DMS153 (cell line): ENCODE measurements at regions not wholly inside any gene's neighbourhood (a gene's known extent, or its start where the extent isn't known, plus 50 kb on each side); places are given as distances from the start of the nearest gene placed in this dataset.
"Not testable (repeated sequence)": the region's sequence is repeated elsewhere in the genome, so short reads cannot be mapped to it uniquely, and the experiment has no call there.

Source experiments
- DNase-seq: peaks from one replicate; lab custom pipeline; 2025; lab: John Stamatoyannopoulos, UW

DNA sequence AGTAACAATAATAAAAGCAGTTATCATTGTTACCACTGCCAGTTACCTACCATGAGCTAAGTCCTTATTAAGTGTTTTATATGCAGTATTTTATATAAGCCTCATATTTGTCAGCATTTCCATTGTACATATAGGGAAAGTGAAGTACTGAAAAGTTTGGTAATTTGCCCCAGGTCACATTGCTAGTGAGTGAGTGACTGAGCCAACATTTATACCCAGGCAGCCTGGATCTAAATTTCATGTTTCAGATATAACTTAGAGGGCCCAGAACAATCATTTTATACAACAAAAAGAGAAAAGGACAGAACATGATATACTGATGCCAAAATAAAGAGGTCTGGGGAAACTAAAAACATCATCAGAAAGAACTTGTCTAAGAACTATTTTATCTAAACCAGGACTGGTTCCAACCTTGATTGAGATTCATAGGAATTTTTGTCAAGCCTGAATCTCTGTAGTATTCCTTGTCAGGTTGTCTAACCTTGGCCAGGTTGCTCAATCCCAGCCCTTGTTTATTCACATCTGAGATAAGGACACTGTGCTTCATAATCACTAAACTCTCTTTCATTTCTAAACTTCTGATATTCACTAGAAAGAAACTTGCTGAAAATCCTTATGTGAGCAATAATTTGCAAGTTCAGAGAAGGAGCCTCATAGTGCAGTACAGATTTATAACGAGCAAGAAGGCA lies 308.2 kb downstream of the IPMK start:
- DNase-seq: no peak

DNA sequence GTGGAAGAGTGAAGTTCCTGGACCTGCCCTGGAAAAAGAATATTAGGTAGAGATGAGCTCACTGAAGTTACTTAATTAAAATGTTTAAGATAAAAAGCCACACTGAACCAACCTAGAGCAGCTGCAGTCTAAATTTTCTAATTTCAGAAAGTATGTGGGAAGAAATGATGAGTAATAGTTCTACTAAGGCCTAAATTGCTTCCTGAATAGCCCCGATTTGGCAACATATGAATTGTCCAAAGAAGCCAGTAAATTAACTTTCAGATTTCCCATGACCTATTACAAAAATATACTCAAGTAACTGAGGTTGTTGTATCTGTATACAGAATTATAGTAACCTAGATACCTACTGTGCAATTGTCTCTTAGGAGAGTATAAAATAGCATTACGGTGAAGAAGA lies 312.6 kb downstream of the IPMK start:
- DNase-seq: no peak

DNA sequence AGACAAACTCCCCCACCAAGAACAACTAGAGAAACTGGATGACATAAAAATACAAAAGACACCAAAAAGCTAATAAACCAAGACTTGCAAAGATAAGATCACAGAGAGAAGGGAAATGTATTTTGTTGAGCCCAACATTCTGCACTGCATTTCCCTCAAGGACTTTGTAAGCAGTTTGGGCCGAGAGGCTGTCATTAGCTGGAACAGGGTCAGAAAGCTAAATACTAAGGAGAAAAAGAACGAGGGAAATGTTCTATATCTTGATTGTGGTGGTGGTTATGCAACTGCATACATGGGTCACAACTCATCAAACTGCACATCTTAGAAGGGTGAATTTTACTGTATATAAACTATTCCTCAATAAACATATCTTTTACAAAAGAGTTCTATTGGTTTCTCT lies 315.0 kb downstream of the IPMK start:
- DNase-seq: no peak

- no peak for DNase-seq
Observed at GRCh38 chr10:57950442-57950974, 317.2 kb downstream of the IPMK start.

DNA sequence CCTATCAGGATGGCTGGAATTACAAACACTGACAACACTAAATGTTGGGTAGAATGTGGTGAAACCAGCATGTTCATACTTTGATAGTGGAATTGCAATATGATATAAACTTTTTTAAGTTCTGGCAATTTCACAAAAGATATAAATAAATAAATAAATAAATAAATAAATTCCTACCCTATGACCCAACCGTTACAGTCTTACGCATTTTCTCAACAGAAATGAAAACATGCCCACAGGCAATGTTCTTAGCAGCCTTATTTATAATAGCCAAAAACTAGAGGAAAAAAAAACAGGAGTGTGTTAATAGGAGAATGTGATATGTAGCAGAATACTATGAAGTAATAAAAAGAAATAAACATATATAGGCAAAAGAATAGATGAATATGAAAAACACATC lies 318.9 kb downstream of the IPMK start:
- no peak for DNase-seq

GRCh38 chr10:57946833-57947232 lies 320.9 kb downstream of the IPMK start:
- no peak for DNase-seq

DNA sequence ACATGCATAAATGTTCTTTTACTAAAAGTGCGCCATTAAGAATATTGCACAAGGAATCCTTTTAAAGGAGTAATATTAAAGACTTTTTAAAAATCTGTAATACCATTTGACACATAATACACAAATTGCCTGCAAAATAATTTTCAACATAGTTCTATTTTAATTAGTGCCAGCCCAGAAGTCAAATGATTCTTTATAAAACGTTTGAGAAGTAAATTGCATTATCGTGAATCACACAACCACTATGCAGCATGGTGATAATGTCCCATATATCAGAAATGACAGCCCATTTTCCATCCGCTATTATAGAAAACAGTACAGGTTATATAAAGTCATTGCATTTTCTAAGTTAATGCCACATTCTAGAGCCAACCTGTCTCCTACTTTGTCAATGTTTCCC lies 324.0 kb downstream of the IPMK start:
- no peak for DNase-seq

DNA sequence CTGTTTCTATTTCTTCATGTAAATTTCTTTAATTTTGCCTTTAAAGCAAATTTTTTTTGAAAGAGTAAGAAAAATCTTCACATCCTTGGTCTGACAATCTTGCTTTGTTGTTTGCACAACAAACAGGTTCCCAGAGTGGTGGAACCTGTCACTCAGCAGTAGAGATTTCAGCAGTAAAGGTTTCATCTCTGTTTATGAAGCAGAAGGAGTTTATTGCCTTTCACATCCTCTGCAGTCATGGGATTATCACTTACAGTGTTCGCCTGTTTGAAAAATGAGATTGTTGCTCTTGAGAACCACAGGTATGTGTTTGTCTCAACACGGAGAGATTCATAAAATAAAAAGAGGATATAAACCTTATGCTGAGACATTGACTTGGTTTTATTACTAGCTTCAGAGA lies 342.6 kb downstream of the IPMK start:
- DNase-seq: peak; percentile 13

DNA sequence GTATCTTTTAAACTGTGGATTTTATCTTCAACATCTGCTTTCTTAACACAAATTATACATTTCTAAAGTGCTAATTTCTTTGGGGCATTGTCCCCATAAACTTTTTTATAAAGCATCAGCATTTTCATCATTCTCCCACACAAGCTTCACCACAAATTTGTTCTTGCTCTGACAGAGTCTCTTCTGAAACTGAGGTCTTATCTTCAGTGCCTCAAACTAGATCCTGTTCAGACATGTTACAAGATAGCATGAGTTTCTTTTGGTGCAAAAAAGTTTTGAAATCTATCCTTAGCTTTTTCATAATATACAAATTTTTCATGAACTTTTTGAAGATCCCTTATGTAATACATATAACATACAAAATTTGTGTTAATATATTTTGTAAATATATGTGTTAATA lies 346.6 kb downstream of the IPMK start:
- DNase-seq: no peak

DNA sequence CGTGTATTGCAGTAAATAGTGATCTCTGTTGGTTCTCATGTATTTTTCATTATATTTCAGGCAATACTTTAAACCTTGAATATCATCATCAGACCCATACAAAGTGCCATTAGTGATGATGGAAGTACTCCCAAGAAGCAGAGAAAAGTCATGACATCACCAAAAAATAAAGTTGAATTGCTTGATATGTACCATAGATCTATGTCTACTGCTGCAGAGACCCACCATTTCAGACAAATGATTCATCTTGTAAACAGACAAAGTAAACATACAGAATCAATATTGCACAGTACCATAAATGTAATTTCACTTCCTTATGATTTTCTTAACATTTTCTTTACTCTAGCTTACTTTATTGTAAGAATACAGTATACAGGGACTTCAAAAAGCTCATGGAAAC lies 347.8 kb downstream of the IPMK start:
- no peak for DNase-seq

GRCh38 chr10:57917019-57917418 lies 350.7 kb downstream of the IPMK start:
- no peak for DNase-seq

GRCh38 chr10:57905861-57906260 lies 361.8 kb downstream of the IPMK start:
- DNase-seq: no peak

GRCh38 chr10:57905010-57905409 lies 362.7 kb downstream of the IPMK start:
- DNase-seq: no peak

GRCh38 chr10:57898231-57898630 lies 369.5 kb downstream of the IPMK start:
- DNase-seq: peak; percentile 15

GRCh38 chr10:57897611-57898010 lies 370.1 kb downstream of the IPMK start:
- DNase-seq: no peak

GRCh38 chr10:57894361-57894760 lies 373.3 kb downstream of the IPMK start:
- no peak for DNase-seq

GRCh38 chr10:57891201-57892006 lies 376.3 kb downstream of the IPMK start:
- no peak for DNase-seq

GRCh38 chr10:57890691-57891090 lies 377.0 kb downstream of the IPMK start:
- DNase-seq: no peak

DNA sequence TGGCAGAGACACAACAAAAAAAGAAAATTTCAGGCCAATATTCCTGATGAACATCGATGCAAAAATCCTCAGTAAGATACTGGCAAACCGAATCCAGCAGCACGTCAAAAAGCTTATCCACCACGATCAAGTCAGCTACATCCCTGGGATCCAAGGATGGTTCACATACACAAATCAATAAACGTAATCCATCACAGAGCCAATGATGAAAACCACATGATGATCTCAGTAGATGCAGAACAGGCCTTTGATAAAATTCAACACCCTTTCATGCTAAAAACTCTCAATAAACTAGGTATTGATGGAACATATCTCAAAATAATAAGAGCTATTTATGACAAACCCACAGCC lies 382.1 kb downstream of the IPMK start:
- not testable (repeated sequence) for DNase-seq

DNA sequence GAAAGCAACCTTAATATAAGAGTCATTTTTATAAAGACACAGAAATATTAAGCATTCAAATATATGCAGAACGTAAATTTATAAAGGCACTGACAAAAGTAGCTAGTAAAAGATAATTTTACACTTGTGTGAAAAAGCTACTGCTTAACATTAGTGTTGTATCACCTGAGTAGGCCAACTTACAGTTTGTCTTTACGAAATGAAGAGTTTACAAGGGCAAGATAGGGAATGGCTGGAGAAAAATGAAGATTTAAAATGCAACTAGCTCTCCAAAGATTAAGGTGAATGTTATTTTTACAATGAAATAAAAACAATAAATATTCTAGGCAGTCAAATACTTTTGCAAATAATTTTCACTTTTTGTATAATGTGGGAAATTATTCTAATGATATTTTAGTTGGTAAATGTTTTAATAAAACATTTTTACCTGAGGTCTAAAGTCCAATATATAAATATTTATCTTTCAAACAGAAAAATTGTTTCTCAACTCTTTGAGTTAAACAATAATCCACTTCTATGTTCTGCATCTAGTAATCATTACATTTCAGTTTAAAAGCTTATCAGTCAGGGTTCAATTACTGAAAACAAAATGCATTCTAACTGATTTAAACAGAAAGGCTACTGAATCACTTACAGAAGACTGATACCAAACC lies 382.6 kb downstream of the IPMK start:
- DNase-seq: no peak

- no peak for DNase-seq
Observed at GRCh38 chr10:57884407-57884806, 383.3 kb downstream of the IPMK start.

GRCh38 chr10:57880446-57881227 lies 387.1 kb downstream of the IPMK start:
- DNase-seq: no peak
